B cell (primary cell): ENCODE measurements at regions not wholly inside any gene's neighbourhood (a gene's known extent, or its start where the extent isn't known, plus 50 kb on each side); places are given as distances from the start of the nearest gene placed in this dataset.

ENCODE experiments used
- ATAC-seq: fragments of 200-7000 bp; cut with Tn5 transposase; one replicate; pipeline ENCODE4 v1.10.0; 2021; ENCODE audit warnings: low read depth, mild to moderate bottlenecking, moderate number of reproducible peaks, moderate library complexity
- CTCF ChIA-PET: fragments of 350-600 bp; sonication (Branson Sonifier 250); formaldehyde crosslinking; loops from one replicate; lab custom pipeline; 2021; ENCODE audit warnings: antibody characterized with exemption, inconsistent platforms; lab: Charles Lee
- POLR2A ChIA-PET: fragments of 350-600 bp; sonication (Branson Sonifier 250); formaldehyde crosslinking; loops from one replicate; lab custom pipeline; 2021; ENCODE audit warnings: antibody characterized with exemption; lab: Charles Lee
- DNase-seq: peaks from one replicate; pipeline ENCODE4 v3.0.0; 2013
- H2AFZ ChIP-seq: 2 replicates; pipeline ENCODE4 v1.6.1; 2012; ENCODE audit warnings: mild to moderate bottlenecking, low read depth, low read length; ENCODE audit not compliant: insufficient read depth, poor library complexity, severe bottlenecking
- H3K27ac ChIP-seq, 2 donors: 1 replicate in 1 of 2; 2 replicates in 1 of 2; pipeline ENCODE4 v1.5.1; 2012 to 2013; ENCODE audit warnings: low read length in 2 of 2, mild to moderate bottlenecking in 2 of 2, moderate library complexity in 1 of 2
- H3K27me3 ChIP-seq, 4 experiments: fragments of 200-600 bp in 1 of 4; sonication (generic) in 1 of 4; replicated peaks in 1 of 4; 1 replicate in 2 of 4; 2 replicates in 2 of 4; pipeline versions ENCODE4 v1.6.1 to v1.7.0; 2013 to 2016; ENCODE audit warnings: low read length in 3 of 4, mild to moderate bottlenecking in 2 of 4, mixed read lengths in 1 of 4, moderate library complexity in 1 of 4; ENCODE audit not compliant: insufficient read depth in 4 of 4, control insufficient read depth in 3 of 4; ENCODE audit errors: control extremely low read depth in 1 of 4
- H3K36me3 ChIP-seq, 2 experiments: replicated peaks in 1 of 2; 1 replicate in 1 of 2; 2 replicates in 1 of 2; pipeline versions ENCODE4 v1.6.1 to v1.7.1; 2013; ENCODE audit warnings: low read length in 1 of 2; ENCODE audit not compliant: insufficient read depth in 2 of 2, control insufficient read depth in 1 of 2; ENCODE audit errors: control extremely low read depth in 1 of 2, extremely low read depth in 1 of 2
- H3K4me1 ChIP-seq, 2 donors: fragments of 200-600 bp in 1 of 2; sonication (generic) in 1 of 2; 1 replicate in 1 of 2; 2 replicates in 1 of 2; pipeline versions ENCODE4 v1.5.1 to v1.6.1; 2013 to 2017; ENCODE audit warnings: low read length in 2 of 2; ENCODE audit not compliant: control insufficient read depth in 2 of 2, insufficient read depth in 2 of 2
- H3K4me2 ChIP-seq: replicated peaks from 2 replicates; pipeline ENCODE3; 2012; ENCODE audit warnings: mild to moderate bottlenecking, low read depth, low read length; ENCODE audit not compliant: poor library complexity, severe bottlenecking
- H3K4me3 ChIP-seq, 5 experiments: fragments of 200-600 bp in 1 of 5; sonication (generic) in 1 of 5; 1 replicate in 3 of 5; 2 replicates in 2 of 5; pipeline versions ENCODE4 v1.5.1 to v1.7.0; 2011 to 2016; ENCODE audit warnings: low read length in 4 of 5, mild to moderate bottlenecking in 4 of 5, low read depth in 2 of 5, control low read depth in 1 of 5, moderate library complexity in 1 of 5; ENCODE audit not compliant: insufficient read depth in 1 of 5; ENCODE audit errors: control extremely low read depth in 1 of 5, extremely low read depth in 1 of 5
- H3K79me2 ChIP-seq: fragments of 200-600 bp; sonication (generic); one replicate; pipeline ENCODE4 v1.6.0; 2016; ENCODE audit warnings: low read length; ENCODE audit not compliant: control insufficient read depth, insufficient read depth
- H3K9ac ChIP-seq: fragments of 200-600 bp; sonication (generic); 2 replicates; pipeline ENCODE4 v1.6.1; 2017; ENCODE audit warnings: mild to moderate bottlenecking, low read length, moderate library complexity
- H3K9me3 ChIP-seq, 3 donors: one replicate each; pipeline versions ENCODE4 v1.6.1 to v1.7.1; 2013; ENCODE audit warnings: low read length in 2 of 3; ENCODE audit not compliant: control insufficient read depth in 2 of 3, insufficient read depth in 1 of 3; ENCODE audit errors: control extremely low read depth in 1 of 3
- H4K20me1 ChIP-seq: 2 replicates; pipeline ENCODE4 v1.6.0; 2012; ENCODE audit warnings: mild to moderate bottlenecking, low read length; ENCODE audit not compliant: insufficient read depth, control insufficient read depth, poor library complexity, severe bottlenecking
- H3K27ac Mint-ChIP-seq: one replicate; pipeline ENCODE4 v1.8.0; 2021; ENCODE audit warnings: mixed read lengths
- H3K27me3 Mint-ChIP-seq: one replicate; pipeline ENCODE4 v1.8.0; 2021; ENCODE audit warnings: mixed read lengths
- H3K4me1 Mint-ChIP-seq: one replicate; pipeline ENCODE4 v1.8.0; 2021; ENCODE audit warnings: mixed read lengths
- H3K4me3 Mint-ChIP-seq: one replicate; pipeline ENCODE4 v1.8.0; 2021; ENCODE audit warnings: mixed read lengths
- H3K9me3 Mint-ChIP-seq: one replicate; pipeline ENCODE4 v1.8.0; 2022; ENCODE audit warnings: mixed read lengths; ENCODE audit not compliant: insufficient read depth
- EZH2 ChIP-seq: IDR thresholded peaks from 2 replicates; pipeline ENCODE4 v1.6.1; 2012; ENCODE audit warnings: borderline replicate concordance, low read depth, mild to moderate bottlenecking, moderate library complexity, low read length; ENCODE audit not compliant: insufficient read depth, poor library complexity, severe bottlenecking
- WGBS: methylation state at CpG from one replicate; pipeline ENCODE4 v1.1.5; 2013; ENCODE audit warnings: missing lambda C conversion rate; ENCODE audit not compliant: insufficient coverage; 5-methylcytosine and 5-hydroxymethylcytosine counted together
- intact Hi-C: fragments of 100-400 bp; cut with micrococcal nuclease; formaldehyde crosslinking; loops from one replicate; pipeline ENCODE4 v1.10.0; 2022
- TF ChIP-seq, protein P1 (sequence below): fragments of 200-600 bp; IDR thresholded peaks from one replicate; pipeline ENCODE4 v1.8.0; 2022; ENCODE audit warnings: antibody characterized with exemption, mild to moderate bottlenecking

DNA sequence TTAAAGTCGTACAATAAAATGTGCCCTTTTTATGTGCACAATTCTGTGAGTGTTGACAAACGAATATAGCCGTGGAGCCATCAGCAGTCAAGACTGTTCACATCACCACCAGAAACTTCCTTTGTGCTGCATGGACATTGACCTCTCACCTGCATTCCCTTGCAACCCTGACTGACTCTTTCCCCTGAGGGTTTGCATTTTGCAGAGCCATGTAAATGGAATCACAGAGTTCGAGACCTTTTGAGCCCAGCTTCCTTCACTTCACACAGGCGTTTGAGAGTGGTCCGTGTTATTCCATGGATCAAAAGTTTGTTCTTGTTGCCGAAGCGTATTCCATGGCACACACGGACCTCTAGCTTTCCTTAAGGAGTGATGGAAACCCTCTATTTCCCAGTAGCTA is 328.2 kb downstream of the DRD1 start:
- no peaks in the 10 kb centered on the region for H3K4me1 Mint-ChIP-seq
- H2AFZ ChIP-seq, result no peak overlapping the region
- no peaks in the 10 kb centered on the region for H3K4me1 ChIP-seq
- H3K4me3 ChIP-seq, result no peak overlapping the region
- TF ChIP-seq, protein P1, sequence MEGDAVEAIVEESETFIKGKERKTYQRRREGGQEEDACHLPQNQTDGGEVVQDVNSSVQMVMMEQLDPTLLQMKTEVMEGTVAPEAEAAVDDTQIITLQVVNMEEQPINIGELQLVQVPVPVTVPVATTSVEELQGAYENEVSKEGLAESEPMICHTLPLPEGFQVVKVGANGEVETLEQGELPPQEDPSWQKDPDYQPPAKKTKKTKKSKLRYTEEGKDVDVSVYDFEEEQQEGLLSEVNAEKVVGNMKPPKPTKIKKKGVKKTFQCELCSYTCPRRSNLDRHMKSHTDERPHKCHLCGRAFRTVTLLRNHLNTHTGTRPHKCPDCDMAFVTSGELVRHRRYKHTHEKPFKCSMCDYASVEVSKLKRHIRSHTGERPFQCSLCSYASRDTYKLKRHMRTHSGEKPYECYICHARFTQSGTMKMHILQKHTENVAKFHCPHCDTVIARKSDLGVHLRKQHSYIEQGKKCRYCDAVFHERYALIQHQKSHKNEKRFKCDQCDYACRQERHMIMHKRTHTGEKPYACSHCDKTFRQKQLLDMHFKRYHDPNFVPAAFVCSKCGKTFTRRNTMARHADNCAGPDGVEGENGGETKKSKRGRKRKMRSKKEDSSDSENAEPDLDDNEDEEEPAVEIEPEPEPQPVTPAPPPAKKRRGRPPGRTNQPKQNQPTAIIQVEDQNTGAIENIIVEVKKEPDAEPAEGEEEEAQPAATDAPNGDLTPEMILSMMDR, result no peak
- TF ChIP-seq EZH2, result no peak
- no peak overlapping the region for H3K4me2 ChIP-seq
- no peaks in the 10 kb centered on the region for H3K79me2 ChIP-seq
- no peak overlapping the region for H3K4me3 Mint-ChIP-seq
- no peaks in the 10 kb centered on the region for H3K9me3 ChIP-seq
- intact Hi-C loops, result no loop called here
- WGBS, result 95% methylated on average over 7 of the region's 9 CpGs
- no peaks in the 10 kb centered on the region for H3K27me3 ChIP-seq
- ATAC-seq (no peak), DNase-seq (no peak)
- no peak overlapping the region for H3K9ac ChIP-seq
- POLR2A ChIA-PET, result no interaction called here
- H3K27me3 Mint-ChIP-seq, result peaks cover 4% of the 10 kb centered on the region
- no peaks in the 10 kb centered on the region for H3K9me3 Mint-ChIP-seq
- no peaks in the 10 kb centered on the region for H4K20me1 ChIP-seq
- H3K27ac ChIP-seq, result no peak overlapping the region
- no peak overlapping the region for H3K27ac Mint-ChIP-seq
- CTCF ChIA-PET, result no interaction called here
- no peaks in the 10 kb centered on the region for H3K36me3 ChIP-seq

DNA sequence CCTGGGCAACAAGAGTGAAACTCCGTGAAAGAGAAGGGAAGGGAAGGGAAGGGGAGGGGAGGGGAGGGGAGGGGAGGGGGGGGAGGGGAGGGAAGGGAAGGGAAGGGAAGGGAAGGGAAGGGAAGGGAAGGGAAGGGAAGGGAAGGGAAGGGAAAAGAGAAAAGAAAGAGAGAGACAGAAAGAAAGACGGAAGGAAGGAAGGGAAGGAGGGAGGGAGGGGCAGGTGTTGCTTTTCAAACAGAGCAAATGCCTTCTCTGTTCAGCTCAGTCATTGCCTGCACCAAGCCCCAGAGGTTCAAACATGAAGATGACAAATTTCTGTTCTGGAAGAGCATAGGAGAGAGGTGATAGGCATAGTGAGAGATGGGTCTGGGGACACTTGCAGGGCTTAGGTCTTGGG is 330.0 kb downstream of the DRD1 start:
- Histone ChIP-seq H3K9me3 (peaks cover 0 to 5% (median 4%) of the 10 kb centered on the region in 3 donors), H3K79me2 (no peaks in the 10 kb centered on the region), H3K4me1 (no peaks in the 10 kb centered on the region), H2AFZ (no peak overlapping the region), H3K4me3 (no peak overlapping the region), H3K36me3 (no peaks in the 10 kb centered on the region), H3K9ac (no peak overlapping the region), H4K20me1 (no peaks in the 10 kb centered on the region), H3K4me2 (no peak overlapping the region), H3K27ac (no peak overlapping the region), H3K27me3 (no peaks in the 10 kb centered on the region)
- CTCF ChIA-PET, result no interaction called here
- Mint-ChIP-seq H3K27me3 (peaks cover 3% of the 10 kb centered on the region), H3K9me3 (peaks cover 2% of the 10 kb centered on the region), H3K27ac (no peak overlapping the region), H3K4me3 (no peak overlapping the region), H3K4me1 (no peaks in the 10 kb centered on the region)
- DNase-seq, result no peak
- POLR2A ChIA-PET, result no interaction called here
- no peak for TF ChIP-seq EZH2
- TF ChIP-seq, protein P1, result no peak
- ATAC-seq, result no peak
- WGBS, result 57% methylated on average over 1 of the region's 2 CpGs
- intact Hi-C loops, result no loop called here
